Stimulated activated CD8-positive, alpha-beta memory T cell treated with anti-CD3 and anti-CD28 coated beads, Interleukin-15, amount 100 ng/mL, for 4 hours (primary cell): ENCODE measurements at regions not wholly inside any gene's neighbourhood (a gene's known extent, or its start where the extent isn't known, plus 50 kb on each side); places are given as distances from the start of the nearest gene placed in this dataset.

Experiments
- DNase-seq, 2 donors: peaks; one replicate each; pipeline ENCODE4 v3.0.0-alpha.2; 2020; ENCODE audit warnings: low read depth in 2 of 2

- no peak for DNase-seq
Measured at GRCh38 chr5:118052503-118052902, 935.8 kb downstream of the DTWD2 start.

- no peak for DNase-seq
Measured at GRCh38 chr5:118044169-118044568, 944.2 kb downstream of the DTWD2 start.

GRCh38 chr5:118043531-118043930, 944.8 kb downstream of the DTWD2 start:
- DNase-seq: no peak

GRCh38 chr5:118042076-118042475, 946.3 kb downstream of the DTWD2 start:
- no peak for DNase-seq

- no peak for DNase-seq
Measured at GRCh38 chr5:118040496-118040895, 947.9 kb downstream of the DTWD2 start.

GRCh38 chr5:118033686-118034338, 954.5 kb downstream of the DTWD2 start:
- no peak for DNase-seq

GRCh38 chr5:118029807-118030206, 958.5 kb downstream of the DTWD2 start:
- no peak for DNase-seq

- no peak for DNase-seq
Measured at GRCh38 chr5:118022062-118022461, 966.3 kb downstream of the DTWD2 start.

GRCh38 chr5:118017536-118017935, 970.8 kb downstream of the DTWD2 start:
- DNase-seq: no peak

- no peak for DNase-seq
Measured at GRCh38 chr5:118016396-118016795, 972.0 kb downstream of the DTWD2 start.

- DNase-seq: no peak
Measured at GRCh38 chr5:118015511-118015910, 972.8 kb downstream of the DTWD2 start.

GRCh38 chr5:118009741-118010297, 978.5 kb downstream of the DTWD2 start:
- no peak for DNase-seq

- DNase-seq: no peak
Measured at GRCh38 chr5:118008779-118009178, 979.6 kb downstream of the DTWD2 start.

- DNase-seq: no peak
Measured at GRCh38 chr5:118007262-118007661, 981.1 kb downstream of the DTWD2 start.

- DNase-seq: no peak
Measured at GRCh38 chr5:118006219-118006618, 982.1 kb downstream of the DTWD2 start.

GRCh38 chr5:117999939-118000549, 988.3 kb downstream of the DTWD2 start:
- DNase-seq: no peak

GRCh38 chr5:117982691-117983090, 1005.7 kb downstream of the DTWD2 start:
- no peak for DNase-seq

GRCh38 chr5:117973785-117974184, 1014.6 kb downstream of the DTWD2 start:
- no peak for DNase-seq

GRCh38 chr5:117955831-117956230, 1032.5 kb downstream of the DTWD2 start:
- DNase-seq: no peak

GRCh38 chr5:117954331-117954730, 1034.0 kb downstream of the DTWD2 start:
- DNase-seq: no peak

GRCh38 chr5:117953272-117953671, 1035.1 kb downstream of the DTWD2 start:
- DNase-seq: no peak

GRCh38 chr5:117947836-117948235, 1040.5 kb downstream of the DTWD2 start:
- DNase-seq: no peak

GRCh38 chr5:117947121-117947520, 1041.2 kb downstream of the DTWD2 start:
- DNase-seq: no peak
